Astrocyte (in vitro differentiated cells and primary cell): ENCODE measurements at regions not wholly inside any gene's neighbourhood (a gene's known extent, or its start where the extent isn't known, plus 50 kb on each side); places are given as distances from the start of the nearest gene placed in this dataset.

Experiments used
- DNase-seq: peaks from one replicate; pipeline ENCODE4 v3.0.0-alpha.2; 2010; ENCODE audit warnings: low read depth
- FAIRE-seq: peaks from 2 replicates; lab custom pipeline; 2011; peaks lifted over from hg19 to GRCh38; lab: Jason Lieb, UNC
- H2AFZ ChIP-seq: 2 replicates; pipeline ENCODE4 v1.6.0; 2012; ENCODE audit warnings: low read depth, low read length, inconsistent platforms
- H3K27ac ChIP-seq: 2 replicates; pipeline ENCODE4 v1.5.1; 2011; ENCODE audit warnings: low read depth, low read length, inconsistent platforms
- H3K27me3 ChIP-seq: 2 replicates; pipeline ENCODE4 v1.6.0; 2011; ENCODE audit warnings: low read length, inconsistent platforms; ENCODE audit not compliant: insufficient read depth
- H3K36me3 ChIP-seq: 2 replicates; pipeline ENCODE4 v1.5.1; 2011; ENCODE audit warnings: low read length, inconsistent platforms; ENCODE audit not compliant: insufficient read depth
- H3K4me1 ChIP-seq: 2 replicates; pipeline ENCODE4 v1.5.1; 2011; ENCODE audit warnings: low read length, inconsistent platforms; ENCODE audit not compliant: insufficient read depth
- H3K4me2 ChIP-seq: 2 replicates; pipeline ENCODE4 v1.6.0; 2012; ENCODE audit warnings: low read length, inconsistent platforms
- H3K4me3 ChIP-seq: 2 replicates; pipeline ENCODE4 v1.5.1; 2011; ENCODE audit warnings: low read depth, mild to moderate bottlenecking, low read length, inconsistent platforms; ENCODE audit not compliant: insufficient read depth
- H3K79me2 ChIP-seq: 2 replicates; pipeline ENCODE4 v1.6.0; 2012; ENCODE audit warnings: mild to moderate bottlenecking, low read length, inconsistent platforms; ENCODE audit not compliant: insufficient read depth
- H3K9ac ChIP-seq: 2 replicates; pipeline ENCODE4 v1.6.0; 2012; ENCODE audit warnings: mild to moderate bottlenecking, low read length, inconsistent platforms
- H3K9me3 ChIP-seq: 2 replicates; pipeline ENCODE4 v1.5.1; 2012; ENCODE audit warnings: low read depth, mild to moderate bottlenecking, low read length, inconsistent platforms; ENCODE audit not compliant: insufficient read depth
- H4K20me1 ChIP-seq: 2 replicates; pipeline ENCODE4 v1.6.0; 2012; ENCODE audit warnings: low read length, inconsistent platforms; ENCODE audit not compliant: insufficient read depth
- H3K27ac Mint-ChIP-seq: one replicate; pipeline ENCODE4 v1.8.0; 2021; ENCODE audit warnings: mild to moderate bottlenecking, mixed read lengths; ENCODE audit not compliant: unreplicated experiment
- H3K27me3 Mint-ChIP-seq: one replicate; pipeline ENCODE4 v1.8.0; 2021; ENCODE audit warnings: low read depth, mixed read lengths; ENCODE audit not compliant: unreplicated experiment
- H3K36me3 Mint-ChIP-seq: one replicate; pipeline ENCODE4 v1.8.0; 2021; ENCODE audit warnings: low read depth, mixed read lengths; ENCODE audit not compliant: unreplicated experiment
- H3K4me1 Mint-ChIP-seq: one replicate; pipeline ENCODE4 v1.8.0; 2021; ENCODE audit warnings: low read depth, mixed read lengths; ENCODE audit not compliant: unreplicated experiment
- H3K4me3 Mint-ChIP-seq: one replicate; pipeline ENCODE4 v1.8.0; 2021; ENCODE audit warnings: mild to moderate bottlenecking, moderate library complexity, mixed read lengths; ENCODE audit not compliant: unreplicated experiment
- H3K9me3 Mint-ChIP-seq: one replicate; pipeline ENCODE4 v1.8.0; 2021; ENCODE audit warnings: mild to moderate bottlenecking, mixed read lengths; ENCODE audit not compliant: unreplicated experiment
- EZH2 ChIP-seq: IDR thresholded peaks from 2 replicates; pipeline ENCODE4 v1.6.1; 2012; ENCODE audit warnings: mild to moderate bottlenecking, low read length, inconsistent platforms; ENCODE audit not compliant: insufficient read depth
- TF ChIP-seq, protein P1 (sequence below): IDR thresholded peaks from 2 replicates; pipeline ENCODE4 v1.5.1; 2011; ENCODE audit warnings: low read depth, mild to moderate bottlenecking, inconsistent platforms, low read length, moderate library complexity; ENCODE audit not compliant: insufficient read depth

DNA sequence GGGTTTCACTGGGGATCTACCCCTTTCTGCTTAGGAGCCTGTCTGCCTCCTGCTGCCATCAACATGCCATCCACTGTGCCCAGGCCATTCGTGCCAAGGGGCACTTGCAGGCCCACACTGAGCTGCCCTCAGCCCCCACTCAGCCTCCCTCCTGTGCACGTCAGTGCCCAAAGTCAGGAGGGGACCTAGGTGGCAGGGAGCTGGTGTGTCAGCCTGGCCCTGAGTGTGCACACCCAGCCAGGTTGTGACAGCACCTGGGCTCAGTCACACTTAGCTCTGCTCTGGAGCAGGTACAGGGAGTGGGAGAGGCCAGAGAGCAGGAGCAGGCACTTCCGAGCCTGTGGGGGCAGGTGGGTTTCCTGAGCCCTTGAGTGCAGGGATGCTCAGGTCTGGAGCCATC lies 63.6 kb upstream of the SYNCRIP start:
- Histone ChIP-seq H3K9ac (no peak overlapping the region), H3K79me2 (no peaks in the 10 kb centered on the region), H3K27me3 (no peaks in the 10 kb centered on the region), H3K9me3 (no peaks in the 10 kb centered on the region), H3K36me3 (no peaks in the 10 kb centered on the region), H3K4me2 (no peak overlapping the region), H2AFZ (no peak overlapping the region), H3K4me3 (no peak overlapping the region), H3K4me1 (no peaks in the 10 kb centered on the region), H4K20me1 (no peaks in the 10 kb centered on the region), H3K27ac (no peak overlapping the region)
- H3K9me3 Mint-ChIP-seq = peaks cover 9% of the 10 kb centered on the region
- H3K27ac Mint-ChIP-seq = no peak overlapping the region
- TF ChIP-seq EZH2 = no peak
- TF ChIP-seq, protein P1, sequence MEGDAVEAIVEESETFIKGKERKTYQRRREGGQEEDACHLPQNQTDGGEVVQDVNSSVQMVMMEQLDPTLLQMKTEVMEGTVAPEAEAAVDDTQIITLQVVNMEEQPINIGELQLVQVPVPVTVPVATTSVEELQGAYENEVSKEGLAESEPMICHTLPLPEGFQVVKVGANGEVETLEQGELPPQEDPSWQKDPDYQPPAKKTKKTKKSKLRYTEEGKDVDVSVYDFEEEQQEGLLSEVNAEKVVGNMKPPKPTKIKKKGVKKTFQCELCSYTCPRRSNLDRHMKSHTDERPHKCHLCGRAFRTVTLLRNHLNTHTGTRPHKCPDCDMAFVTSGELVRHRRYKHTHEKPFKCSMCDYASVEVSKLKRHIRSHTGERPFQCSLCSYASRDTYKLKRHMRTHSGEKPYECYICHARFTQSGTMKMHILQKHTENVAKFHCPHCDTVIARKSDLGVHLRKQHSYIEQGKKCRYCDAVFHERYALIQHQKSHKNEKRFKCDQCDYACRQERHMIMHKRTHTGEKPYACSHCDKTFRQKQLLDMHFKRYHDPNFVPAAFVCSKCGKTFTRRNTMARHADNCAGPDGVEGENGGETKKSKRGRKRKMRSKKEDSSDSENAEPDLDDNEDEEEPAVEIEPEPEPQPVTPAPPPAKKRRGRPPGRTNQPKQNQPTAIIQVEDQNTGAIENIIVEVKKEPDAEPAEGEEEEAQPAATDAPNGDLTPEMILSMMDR = no peak
- no peaks in the 10 kb centered on the region for H3K4me1 Mint-ChIP-seq
- DNase-seq = no peak
- FAIRE-seq = no peak
- no peaks in the 10 kb centered on the region for H3K27me3 Mint-ChIP-seq
- no peak overlapping the region for H3K4me3 Mint-ChIP-seq
- H3K36me3 Mint-ChIP-seq = no peaks in the 10 kb centered on the region

DNA sequence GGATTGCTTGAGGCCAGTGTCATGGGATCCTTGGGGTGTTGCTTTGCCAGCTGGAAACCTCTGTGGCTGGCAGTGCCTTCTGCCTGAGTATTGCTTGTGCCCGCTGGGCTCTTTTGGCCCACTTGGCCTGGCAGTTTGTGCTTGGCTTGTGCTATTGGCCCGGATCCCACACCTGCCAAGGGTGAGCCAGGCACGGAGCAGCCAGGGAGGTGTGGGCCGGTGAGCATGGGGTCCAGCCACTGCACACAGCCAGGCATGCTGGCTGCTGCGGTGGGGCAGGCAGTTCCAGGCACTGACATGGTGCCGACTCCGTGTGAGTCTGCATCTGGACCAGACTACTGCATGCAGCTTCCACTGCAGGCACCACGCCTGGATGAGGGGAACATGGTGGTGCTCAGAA lies 62.5 kb upstream of the SYNCRIP start:
- no peaks in the 10 kb centered on the region for H3K4me1 Mint-ChIP-seq
- H3K4me3 Mint-ChIP-seq = no peak overlapping the region
- H3K27ac Mint-ChIP-seq = no peak overlapping the region
- H3K9ac ChIP-seq = no peak overlapping the region
- H3K4me2 ChIP-seq = no peak overlapping the region
- H4K20me1 ChIP-seq = no peaks in the 10 kb centered on the region
- H3K9me3 ChIP-seq = no peaks in the 10 kb centered on the region
- FAIRE-seq (no peak), DNase-seq (no peak)
- H3K79me2 ChIP-seq = no peaks in the 10 kb centered on the region
- no peak overlapping the region for H3K4me3 ChIP-seq
- no peaks in the 10 kb centered on the region for H3K27me3 ChIP-seq
- TF ChIP-seq, protein P1 = no peak
- no peak for TF ChIP-seq EZH2
- no peak overlapping the region for H3K27ac ChIP-seq
- H3K4me1 ChIP-seq = no peaks in the 10 kb centered on the region
- H3K9me3 Mint-ChIP-seq = peaks cover 6% of the 10 kb centered on the region
- H3K36me3 ChIP-seq = no peaks in the 10 kb centered on the region
- H2AFZ ChIP-seq = no peak overlapping the region
- H3K36me3 Mint-ChIP-seq = no peaks in the 10 kb centered on the region
- no peaks in the 10 kb centered on the region for H3K27me3 Mint-ChIP-seq

DNA sequence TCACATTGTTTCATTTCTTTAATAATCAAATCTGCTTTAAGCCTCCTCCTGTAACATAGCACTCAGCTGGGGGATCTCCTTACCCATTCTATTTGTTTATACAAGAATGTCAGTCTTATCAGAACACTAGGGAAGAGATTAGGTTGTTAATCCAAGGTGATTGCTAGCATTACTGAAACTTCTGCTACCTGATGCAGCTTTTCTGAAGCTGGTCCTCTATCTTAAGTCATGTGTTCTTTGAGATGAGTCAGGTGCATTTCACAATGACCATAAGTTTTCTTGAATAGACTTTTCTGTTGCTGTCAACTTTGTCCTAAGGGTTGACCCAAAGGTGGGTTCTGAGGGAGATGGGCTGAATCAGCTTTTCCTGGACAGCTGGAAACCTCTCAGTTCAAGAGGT lies 60.7 kb upstream of the SYNCRIP start:
- Histone ChIP-seq H3K9me3 (no peaks in the 10 kb centered on the region), H3K36me3 (no peaks in the 10 kb centered on the region), H3K4me3 (no peak overlapping the region), H3K4me1 (no peaks in the 10 kb centered on the region), H3K27me3 (no peaks in the 10 kb centered on the region), H3K79me2 (no peaks in the 10 kb centered on the region), H3K27ac (no peak overlapping the region), H3K9ac (no peak overlapping the region), H2AFZ (no peak overlapping the region), H3K4me2 (no peak overlapping the region), H4K20me1 (no peaks in the 10 kb centered on the region)
- Mint-ChIP-seq H3K36me3 (no peaks in the 10 kb centered on the region), H3K27me3 (no peaks in the 10 kb centered on the region), H3K27ac (no peak overlapping the region), H3K9me3 (peaks cover 4% of the 10 kb centered on the region), H3K4me1 (no peaks in the 10 kb centered on the region), H3K4me3 (no peak overlapping the region)
- FAIRE-seq (no peak), DNase-seq (no peak)
- no peak for TF ChIP-seq EZH2
- TF ChIP-seq, protein P1 = no peak
